ENCODE measurements at regions not wholly inside any gene's neighbourhood (a gene's known extent, or its start where the extent isn't known, plus 50 kb on each side); places are given as distances from the start of the nearest gene placed in this dataset.

GRCh38 chr1:22325531-22326371 is 125.9 kb upstream of the ZBTB40 start:
- H3K27me3 ChIP-seq (ENCODE audit: control insufficient read depth, insufficient read depth, low read length) = peaks cover 14% of the 10 kb centered on the region
- no peak for DNase-seq (ENCODE audit: low read depth)
- H3K36me3 ChIP-seq (ENCODE audit: control insufficient read depth, insufficient read depth, low read length) = no peaks in the 10 kb centered on the region
- H3K4me3 ChIP-seq (ENCODE audit: low read depth, low read length) = no peak overlapping the region
- FAIRE-seq = no peak
- no peak for TF ChIP-seq CTCF (IDR thresholded peaks at IDR 0.05; ENCODE audit: insufficient read depth, low read length, severe bottlenecking)

- FAIRE-seq (no peak), DNase-seq (ENCODE audit: low read depth) (no peak)
- Histone ChIP-seq H3K4me3 (ENCODE audit: low read depth, low read length) (no peak overlapping the region), H3K27me3 (ENCODE audit: control insufficient read depth, insufficient read depth, low read length) (peaks cover 11% of the 10 kb centered on the region), H3K36me3 (ENCODE audit: control insufficient read depth, insufficient read depth, low read length) (no peaks in the 10 kb centered on the region)
- no peak for TF ChIP-seq CTCF (IDR thresholded peaks at IDR 0.05; ENCODE audit: insufficient read depth, low read length, severe bottlenecking)
Measured at GRCh38 chr1:22326372-22326915, 125.2 kb upstream of the ZBTB40 start.

- Histone ChIP-seq H3K27me3 (ENCODE audit: control insufficient read depth, insufficient read depth, low read length) (peaks cover 11% of the 10 kb centered on the region), H3K36me3 (ENCODE audit: control insufficient read depth, insufficient read depth, low read length) (no peaks in the 10 kb centered on the region), H3K4me3 (ENCODE audit: low read depth, low read length) (no peak overlapping the region)
- no peak for TF ChIP-seq CTCF (IDR thresholded peaks at IDR 0.05; ENCODE audit: insufficient read depth, low read length, severe bottlenecking)
- DNase-seq (ENCODE audit: low read depth) = no peak
- no peak for FAIRE-seq
Measured at GRCh38 chr1:22326931-22327330, 124.7 kb upstream of the ZBTB40 start.

- Histone ChIP-seq H3K36me3 (ENCODE audit: control insufficient read depth, insufficient read depth, low read length) (no peaks in the 10 kb centered on the region), H3K4me3 (ENCODE audit: low read depth, low read length) (no peak overlapping the region), H3K27me3 (ENCODE audit: control insufficient read depth, insufficient read depth, low read length) (peaks cover 11% of the 10 kb centered on the region)
- DNase-seq (ENCODE audit: low read depth) = no peak
- FAIRE-seq = no peak
- TF ChIP-seq CTCF (IDR thresholded peaks at IDR 0.05; ENCODE audit: insufficient read depth, low read length, severe bottlenecking) = no peak
Measured at GRCh38 chr1:22327411-22327810, 124.2 kb upstream of the ZBTB40 start.

- no peak overlapping the region for H3K4me3 ChIP-seq (ENCODE audit: low read depth, low read length)
- peaks cover 9% of the 10 kb centered on the region for H3K27me3 ChIP-seq (ENCODE audit: control insufficient read depth, insufficient read depth, low read length)
- no peak for FAIRE-seq
- TF ChIP-seq CTCF (IDR thresholded peaks at IDR 0.05; ENCODE audit: insufficient read depth, low read length, severe bottlenecking) = no peak
- DNase-seq (ENCODE audit: low read depth) = no peak
- no peaks in the 10 kb centered on the region for H3K36me3 ChIP-seq (ENCODE audit: control insufficient read depth, insufficient read depth, low read length)
Measured at GRCh38 chr1:22328331-22329147, 123.1 kb upstream of the ZBTB40 start.
